H54 (cell line): ENCODE measurements at regions not wholly inside any gene's neighbourhood (a gene's known extent, or its start where the extent isn't known, plus 50 kb on each side); places are given as distances from the start of the nearest gene placed in this dataset.

ENCODE experiments used
- DNase-seq: peaks from one replicate; pipeline ENCODE4 v3.0.0; 2011; ENCODE audit warnings: low spot score, mixed read lengths; ENCODE audit not compliant: insufficient read length
- FAIRE-seq: peaks from 3 replicates; lab custom pipeline; 2011; peaks lifted over from hg19 to GRCh38; lab: Jason Lieb, UNC
- POLR2A ChIP-seq: IDR thresholded peaks from 2 replicates; pipeline ENCODE4 v1.6.1; 2011; ENCODE audit warnings: low read depth, mild to moderate bottlenecking, low read length

GRCh38 chr16:60337671-60338070, 1603.6 kb upstream of the GOT2 start:
- FAIRE-seq: no peak
- no peak for TF ChIP-seq POLR2A
- no peak for DNase-seq

- DNase-seq (no peak), FAIRE-seq (no peak)
- no peak for TF ChIP-seq POLR2A
Observed at GRCh38 chr16:60331168-60331567, 1597.1 kb upstream of the GOT2 start.

DNA sequence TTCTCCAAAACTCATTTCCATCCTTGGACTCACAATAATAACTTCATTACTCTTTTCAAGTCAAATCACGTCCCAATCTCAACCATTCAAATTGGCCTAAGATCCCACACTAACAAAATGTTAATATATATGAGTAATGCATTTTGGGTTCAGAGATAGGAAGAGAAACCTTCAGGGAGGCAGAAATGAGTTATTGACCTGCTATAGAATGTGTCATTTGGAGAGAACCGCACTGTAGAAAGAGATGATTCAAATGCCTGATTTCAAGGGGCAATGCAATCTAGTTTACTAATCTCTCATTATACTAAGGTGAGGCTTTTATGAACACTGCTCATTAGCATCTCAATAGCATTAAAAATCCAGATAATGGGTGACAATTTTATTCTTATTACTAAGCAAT, 1595.0 kb upstream of the GOT2 start:
- FAIRE-seq (no peak), DNase-seq (no peak)
- TF ChIP-seq POLR2A: no peak

- TF ChIP-seq POLR2A: no peak
- no peak for FAIRE-seq
- no peak for DNase-seq
Observed at GRCh38 chr16:60328152-60328551, 1594.0 kb upstream of the GOT2 start.

DNA sequence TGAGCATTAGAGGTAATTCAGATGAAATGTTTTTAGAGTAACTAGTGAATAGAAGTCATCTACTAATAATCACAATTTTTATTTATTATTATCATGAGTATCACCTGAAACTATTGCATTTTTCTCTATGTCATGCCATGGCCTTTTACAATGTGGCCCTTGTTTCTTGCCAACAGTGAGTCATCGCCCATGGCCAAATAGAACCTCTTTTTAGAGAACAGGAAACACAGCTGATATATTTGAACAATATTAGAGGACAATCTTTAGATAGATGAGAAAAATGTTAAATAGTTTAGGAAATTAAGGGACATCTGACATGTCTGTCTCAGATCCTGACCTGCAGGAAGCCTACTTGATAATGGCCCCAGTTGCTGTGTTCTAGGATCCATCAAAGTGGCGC, 1584.4 kb upstream of the GOT2 start:
- DNase-seq: no peak
- no peak for FAIRE-seq
- TF ChIP-seq POLR2A: no peak

GRCh38 chr16:60310846-60311445, 1576.8 kb upstream of the GOT2 start:
- DNase-seq (no peak), FAIRE-seq (no peak)
- no peak for TF ChIP-seq POLR2A

DNA sequence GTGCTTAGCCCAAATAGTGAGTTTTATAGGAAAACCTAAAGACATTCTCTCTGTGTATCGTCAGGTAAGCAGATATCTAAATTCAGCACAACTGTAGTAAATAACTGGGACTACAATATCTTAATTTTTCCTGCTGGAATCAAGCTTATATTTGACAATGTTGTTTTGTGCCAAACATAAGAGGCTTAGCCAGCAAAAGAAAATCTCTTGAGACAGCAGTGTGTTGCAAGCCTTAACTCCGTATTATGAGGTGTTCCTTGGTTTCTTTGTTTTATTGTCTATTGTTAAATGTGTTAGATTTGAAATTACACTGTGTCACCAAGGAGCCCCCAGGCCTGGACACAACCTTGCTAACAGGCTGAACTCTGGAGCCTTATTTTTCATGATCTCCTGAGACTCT, 1570.6 kb upstream of the GOT2 start:
- TF ChIP-seq POLR2A: no peak
- DNase-seq (no peak), FAIRE-seq (no peak)

GRCh38 chr16:60304066-60304465, 1570.0 kb upstream of the GOT2 start:
- no peak for TF ChIP-seq POLR2A
- FAIRE-seq (no peak), DNase-seq (no peak)

DNA sequence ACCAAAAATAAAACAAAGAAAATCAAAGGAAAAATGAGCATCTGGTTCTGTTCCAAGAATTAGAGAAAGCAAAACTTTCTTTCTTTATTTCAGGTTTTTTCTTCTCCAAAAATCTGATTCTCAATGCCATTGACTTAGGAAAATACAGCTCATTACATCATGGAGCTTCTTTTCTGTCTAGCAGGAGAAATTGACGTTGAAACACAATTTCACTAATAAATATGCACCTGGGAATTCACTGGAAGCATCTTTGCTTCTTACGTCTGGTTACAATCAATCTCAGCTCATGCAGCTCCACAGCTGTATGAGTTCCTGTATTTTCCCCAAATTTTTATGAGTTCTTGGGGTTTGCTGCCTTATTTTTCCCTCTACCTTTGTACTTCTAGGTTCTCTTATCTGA, 1568.6 kb upstream of the GOT2 start:
- FAIRE-seq (no peak), DNase-seq (no peak)
- no peak for TF ChIP-seq POLR2A

- no peak for TF ChIP-seq POLR2A
- DNase-seq (no peak), FAIRE-seq (no peak)
Observed at GRCh38 chr16:60302261-60302660, 1568.1 kb upstream of the GOT2 start.

DNA sequence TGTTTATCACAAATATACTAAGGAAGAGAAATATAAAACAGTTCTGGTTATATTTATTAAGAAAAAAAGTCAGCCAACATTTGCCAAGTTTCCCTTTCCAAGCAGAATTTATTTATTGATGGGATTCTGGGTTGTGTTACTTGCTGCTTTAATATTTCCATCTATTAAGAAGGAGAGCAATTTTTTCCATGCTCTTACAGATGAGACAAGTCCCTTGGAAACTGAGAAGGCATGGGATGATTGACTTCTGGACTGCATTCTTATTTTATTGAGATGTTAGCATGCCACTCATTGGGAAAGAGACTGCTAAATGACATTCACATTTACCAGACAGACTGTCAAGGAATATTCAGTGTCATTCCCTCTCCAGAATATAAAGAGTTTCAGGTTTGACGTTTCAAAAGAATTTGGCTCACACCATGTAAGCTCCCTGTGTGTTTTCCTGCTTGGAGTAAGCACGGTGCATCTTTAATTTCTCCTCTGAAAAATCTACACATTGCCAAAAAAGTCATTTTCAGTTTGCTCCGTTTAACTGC, 1565.2 kb upstream of the GOT2 start:
- DNase-seq (no peak), FAIRE-seq (no peak)
- TF ChIP-seq POLR2A: no peak

DNA sequence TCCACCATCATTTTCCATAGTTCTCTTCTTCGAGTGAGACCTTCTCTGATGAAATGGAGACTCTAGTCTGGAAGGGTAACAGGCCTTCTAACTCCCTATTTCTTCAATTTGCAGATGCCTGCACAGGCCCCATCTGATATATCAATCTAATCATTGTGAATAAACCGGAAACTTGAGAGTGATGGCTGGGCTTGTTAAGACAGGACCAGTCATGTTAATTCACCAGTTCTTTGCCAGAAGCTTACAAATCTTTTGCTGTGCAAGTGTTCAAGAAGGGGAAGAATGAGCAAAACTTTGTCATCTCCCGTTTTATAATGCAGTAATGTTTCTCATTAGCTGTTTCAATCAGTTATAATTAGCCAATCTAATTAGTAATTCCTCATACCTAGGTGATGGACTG, 1561.3 kb upstream of the GOT2 start:
- DNase-seq (no peak), FAIRE-seq (no peak)
- TF ChIP-seq POLR2A: no peak

- DNase-seq (no peak), FAIRE-seq (no peak)
- TF ChIP-seq POLR2A: no peak
Observed at GRCh38 chr16:60285794-60286193, 1551.7 kb upstream of the GOT2 start.

DNA sequence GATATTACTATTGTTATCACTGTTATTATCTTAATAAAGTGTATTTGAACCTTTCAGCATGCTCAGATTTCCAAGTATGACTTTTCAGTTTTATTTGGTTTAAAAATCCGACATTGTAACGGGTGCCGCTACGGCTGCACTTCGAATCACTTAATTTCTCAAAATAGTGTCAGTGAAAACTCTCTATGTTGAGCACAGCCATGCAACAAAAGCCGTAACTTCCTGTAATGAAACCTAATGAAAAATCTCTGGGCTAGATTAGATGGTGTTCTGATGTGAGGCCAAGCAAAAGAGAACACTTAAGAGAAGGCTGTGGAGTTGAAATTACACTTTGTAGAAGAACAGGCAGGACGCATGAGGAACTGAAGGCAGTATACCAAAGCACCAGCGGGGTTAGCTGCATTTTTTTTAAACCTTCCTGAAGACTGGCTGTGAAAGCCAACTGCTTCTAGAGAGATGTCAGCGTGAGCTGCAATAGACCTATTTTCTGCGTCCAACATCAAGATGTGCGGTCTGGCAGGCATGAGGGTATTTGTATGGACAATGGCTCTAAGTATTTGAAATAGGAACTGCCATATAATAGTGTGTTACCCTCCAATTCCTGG, 1545.0 kb upstream of the GOT2 start:
- no peak for TF ChIP-seq POLR2A
- no peak for FAIRE-seq
- DNase-seq: no peak

GRCh38 chr16:60274431-60275019, 1540.4 kb upstream of the GOT2 start:
- TF ChIP-seq POLR2A: no peak
- FAIRE-seq (no peak), DNase-seq (no peak)
